HepG2 (cell line): ENCODE measurements at regions not wholly inside any gene's neighbourhood (a gene's known extent, or its start where the extent isn't known, plus 50 kb on each side); places are given as distances from the start of the nearest gene placed in this dataset.

Experiments
- GMEB2 ChIP-seq: IDR thresholded peaks from 2 replicates; pipeline ENCODE4 v1.6.1; 2016; ENCODE audit warnings: missing biosample characterization, missing genetic modification reagents, low read depth
- KLF12 ChIP-seq: sonication (generic); formaldehyde crosslinking; IDR thresholded peaks from 2 replicates; pipeline ENCODE4 v1.4.0; 2020; ENCODE audit warnings: missing genetic modification reagents, borderline replicate concordance
- KLF9 ChIP-seq: IDR thresholded peaks from 2 replicates; pipeline ENCODE4 v1.6.1; 2016; ENCODE audit warnings: low read depth
- SRSF1 ChIP-seq: fragments of 200-400 bp; formaldehyde crosslinking; optimal IDR thresholded peaks from 2 replicates; pipeline ENCODE3; 2017; ENCODE audit warnings: mild to moderate bottlenecking, low read depth, low read length, moderate library complexity
- USF2 ChIP-seq, 2 experiments: sonication (generic) in 1 of 2; formaldehyde crosslinking in 1 of 2; IDR thresholded peaks; 2 replicates each; pipeline versions ENCODE4 v1.5.1 to v1.6.1; 2011 to 2020; ENCODE audit warnings: borderline replicate concordance in 1 of 2, low read depth in 1 of 2, low read length in 1 of 2, mild to moderate bottlenecking in 1 of 2, missing genetic modification reagents in 1 of 2, moderate library complexity in 1 of 2
- ZNF577 ChIP-seq: sonication (generic); formaldehyde crosslinking; IDR thresholded peaks from 2 replicates; pipeline ENCODE4 v1.4.0; 2020; ENCODE audit warnings: mild to moderate bottlenecking, low read depth, missing genetic modification reagents, borderline replicate concordance
- TF ChIP-seq, protein P1 (sequence below): sonication (generic); formaldehyde crosslinking; IDR thresholded peaks from 2 replicates; pipeline ENCODE4 v1.9.0; 2021; ENCODE audit warnings: mild to moderate bottlenecking, missing genetic modification reagents
- TF ChIP-seq, protein P2 (sequence below): sonication (generic); formaldehyde crosslinking; IDR thresholded peaks from 2 replicates; pipeline ENCODE4 v1.4.0; 2020; ENCODE audit warnings: missing genetic modification reagents

DNA sequence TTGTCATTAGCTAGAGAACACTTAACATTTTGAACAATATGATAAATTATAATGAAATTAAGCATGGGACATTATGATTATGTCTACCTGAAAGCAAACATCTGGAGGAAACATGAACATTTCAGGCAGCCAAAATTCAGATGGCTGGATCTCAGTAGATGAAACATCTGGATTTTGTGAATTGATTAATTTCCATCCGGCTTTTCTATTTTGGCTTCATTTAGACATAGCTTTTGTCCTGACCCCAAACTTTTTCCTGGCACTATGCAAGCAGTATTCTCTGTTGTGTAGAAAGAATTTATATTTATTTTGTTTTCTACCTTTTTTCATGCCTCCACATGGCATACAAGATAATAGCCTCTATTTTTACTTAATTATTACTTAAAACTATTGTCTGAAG lies 186.3 kb downstream of the OGFRL1 start (continued):
- TF ChIP-seq, protein P1, sequence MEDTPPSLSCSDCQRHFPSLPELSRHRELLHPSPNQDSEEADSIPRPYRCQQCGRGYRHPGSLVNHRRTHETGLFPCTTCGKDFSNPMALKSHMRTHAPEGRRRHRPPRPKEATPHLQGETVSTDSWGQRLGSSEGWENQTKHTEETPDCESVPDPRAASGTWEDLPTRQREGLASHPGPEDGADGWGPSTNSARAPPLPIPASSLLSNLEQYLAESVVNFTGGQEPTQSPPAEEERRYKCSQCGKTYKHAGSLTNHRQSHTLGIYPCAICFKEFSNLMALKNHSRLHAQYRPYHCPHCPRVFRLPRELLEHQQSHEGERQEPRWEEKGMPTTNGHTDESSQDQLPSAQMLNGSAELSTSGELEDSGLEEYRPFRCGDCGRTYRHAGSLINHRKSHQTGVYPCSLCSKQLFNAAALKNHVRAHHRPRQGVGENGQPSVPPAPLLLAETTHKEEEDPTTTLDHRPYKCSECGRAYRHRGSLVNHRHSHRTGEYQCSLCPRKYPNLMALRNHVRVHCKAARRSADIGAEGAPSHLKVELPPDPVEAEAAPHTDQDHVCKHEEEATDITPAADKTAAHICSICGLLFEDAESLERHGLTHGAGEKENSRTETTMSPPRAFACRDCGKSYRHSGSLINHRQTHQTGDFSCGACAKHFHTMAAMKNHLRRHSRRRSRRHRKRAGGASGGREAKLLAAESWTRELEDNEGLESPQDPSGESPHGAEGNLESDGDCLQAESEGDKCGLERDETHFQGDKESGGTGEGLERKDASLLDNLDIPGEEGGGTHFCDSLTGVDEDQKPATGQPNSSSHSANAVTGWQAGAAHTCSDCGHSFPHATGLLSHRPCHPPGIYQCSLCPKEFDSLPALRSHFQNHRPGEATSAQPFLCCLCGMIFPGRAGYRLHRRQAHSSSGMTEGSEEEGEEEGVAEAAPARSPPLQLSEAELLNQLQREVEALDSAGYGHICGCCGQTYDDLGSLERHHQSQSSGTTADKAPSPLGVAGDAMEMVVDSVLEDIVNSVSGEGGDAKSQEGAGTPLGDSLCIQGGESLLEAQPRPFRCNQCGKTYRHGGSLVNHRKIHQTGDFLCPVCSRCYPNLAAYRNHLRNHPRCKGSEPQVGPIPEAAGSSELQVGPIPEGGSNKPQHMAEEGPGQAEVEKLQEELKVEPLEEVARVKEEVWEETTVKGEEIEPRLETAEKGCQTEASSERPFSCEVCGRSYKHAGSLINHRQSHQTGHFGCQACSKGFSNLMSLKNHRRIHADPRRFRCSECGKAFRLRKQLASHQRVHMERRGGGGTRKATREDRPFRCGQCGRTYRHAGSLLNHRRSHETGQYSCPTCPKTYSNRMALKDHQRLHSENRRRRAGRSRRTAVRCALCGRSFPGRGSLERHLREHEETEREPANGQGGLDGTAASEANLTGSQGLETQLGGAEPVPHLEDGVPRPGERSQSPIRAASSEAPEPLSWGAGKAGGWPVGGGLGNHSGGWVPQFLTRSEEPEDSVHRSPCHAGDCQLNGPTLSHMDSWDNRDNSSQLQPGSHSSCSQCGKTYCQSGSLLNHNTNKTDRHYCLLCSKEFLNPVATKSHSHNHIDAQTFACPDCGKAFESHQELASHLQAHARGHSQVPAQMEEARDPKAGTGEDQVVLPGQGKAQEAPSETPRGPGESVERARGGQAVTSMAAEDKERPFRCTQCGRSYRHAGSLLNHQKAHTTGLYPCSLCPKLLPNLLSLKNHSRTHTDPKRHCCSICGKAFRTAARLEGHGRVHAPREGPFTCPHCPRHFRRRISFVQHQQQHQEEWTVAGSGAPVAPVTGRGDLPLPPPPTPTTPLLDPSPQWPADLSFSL (CRISPR knock-in tag), result no peak
- no peak for TF ChIP-seq KLF12 (CRISPR knock-in tag)
- TF ChIP-seq USF2 (IDR thresholded peaks at IDR 0.05; ENCODE audit: low read depth, low read length), result no peak
- no peak for TF ChIP-seq USF2 (CRISPR knock-in tag; IDR thresholded peaks at IDR 0.05; ENCODE audit: borderline replicate concordance)
- TF ChIP-seq ZNF577 (CRISPR knock-in tag), result no peak
- TF ChIP-seq KLF9 (CRISPR knock-in tag), result no peak
- TF ChIP-seq SRSF1, result no peak
- TF ChIP-seq, protein P2, sequence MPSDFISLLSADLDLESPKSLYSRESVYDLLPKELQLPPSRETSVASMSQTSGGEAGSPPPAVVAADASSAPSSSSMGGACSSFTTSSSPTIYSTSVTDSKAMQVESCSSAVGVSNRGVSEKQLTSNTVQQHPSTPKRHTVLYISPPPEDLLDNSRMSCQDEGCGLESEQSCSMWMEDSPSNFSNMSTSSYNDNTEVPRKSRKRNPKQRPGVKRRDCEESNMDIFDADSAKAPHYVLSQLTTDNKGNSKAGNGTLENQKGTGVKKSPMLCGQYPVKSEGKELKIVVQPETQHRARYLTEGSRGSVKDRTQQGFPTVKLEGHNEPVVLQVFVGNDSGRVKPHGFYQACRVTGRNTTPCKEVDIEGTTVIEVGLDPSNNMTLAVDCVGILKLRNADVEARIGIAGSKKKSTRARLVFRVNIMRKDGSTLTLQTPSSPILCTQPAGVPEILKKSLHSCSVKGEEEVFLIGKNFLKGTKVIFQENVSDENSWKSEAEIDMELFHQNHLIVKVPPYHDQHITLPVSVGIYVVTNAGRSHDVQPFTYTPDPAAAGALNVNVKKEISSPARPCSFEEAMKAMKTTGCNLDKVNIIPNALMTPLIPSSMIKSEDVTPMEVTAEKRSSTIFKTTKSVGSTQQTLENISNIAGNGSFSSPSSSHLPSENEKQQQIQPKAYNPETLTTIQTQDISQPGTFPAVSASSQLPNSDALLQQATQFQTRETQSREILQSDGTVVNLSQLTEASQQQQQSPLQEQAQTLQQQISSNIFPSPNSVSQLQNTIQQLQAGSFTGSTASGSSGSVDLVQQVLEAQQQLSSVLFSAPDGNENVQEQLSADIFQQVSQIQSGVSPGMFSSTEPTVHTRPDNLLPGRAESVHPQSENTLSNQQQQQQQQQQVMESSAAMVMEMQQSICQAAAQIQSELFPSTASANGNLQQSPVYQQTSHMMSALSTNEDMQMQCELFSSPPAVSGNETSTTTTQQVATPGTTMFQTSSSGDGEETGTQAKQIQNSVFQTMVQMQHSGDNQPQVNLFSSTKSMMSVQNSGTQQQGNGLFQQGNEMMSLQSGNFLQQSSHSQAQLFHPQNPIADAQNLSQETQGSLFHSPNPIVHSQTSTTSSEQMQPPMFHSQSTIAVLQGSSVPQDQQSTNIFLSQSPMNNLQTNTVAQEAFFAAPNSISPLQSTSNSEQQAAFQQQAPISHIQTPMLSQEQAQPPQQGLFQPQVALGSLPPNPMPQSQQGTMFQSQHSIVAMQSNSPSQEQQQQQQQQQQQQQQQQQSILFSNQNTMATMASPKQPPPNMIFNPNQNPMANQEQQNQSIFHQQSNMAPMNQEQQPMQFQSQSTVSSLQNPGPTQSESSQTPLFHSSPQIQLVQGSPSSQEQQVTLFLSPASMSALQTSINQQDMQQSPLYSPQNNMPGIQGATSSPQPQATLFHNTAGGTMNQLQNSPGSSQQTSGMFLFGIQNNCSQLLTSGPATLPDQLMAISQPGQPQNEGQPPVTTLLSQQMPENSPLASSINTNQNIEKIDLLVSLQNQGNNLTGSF (CRISPR knock-in tag), result no peak
- TF ChIP-seq GMEB2 (CRISPR knock-in tag), result no peak
- TF ChIP-seq, all 625 proteins: peak for 0
